AG04450 (cell line): ENCODE measurements at regions not wholly inside any gene's neighbourhood (a gene's known extent, or its start where the extent isn't known, plus 50 kb on each side); places are given as distances from the start of the nearest gene placed in this dataset.

ENCODE experiments used
- CTCF ChIA-PET: fragments of 300-600, 350-600 bp; formaldehyde crosslinking; extraction: SDS; loops from one replicate; lab custom pipeline; 2022; ENCODE audit warnings: antibody characterized with exemption, inconsistent platforms; lab: Charles Lee
- POLR2A ChIA-PET: fragments of 350-600 bp; formaldehyde crosslinking; extraction: SDS; loops from one replicate; lab custom pipeline; 2021; ENCODE audit warnings: antibody characterized with exemption, inconsistent platforms; lab: Yijun Ruan, JAX
- DNase-seq: peaks from one replicate; pipeline ENCODE4 v3.0.0-alpha.2; 2011; ENCODE audit warnings: low read depth, low spot score
- H3K27ac ChIP-seq: one replicate; pipeline ENCODE4 v1.5.1; 2012; ENCODE audit warnings: low read depth, low read length, control low read depth
- H3K27me3 ChIP-seq: one replicate; pipeline ENCODE4 v1.6.0; 2012; ENCODE audit warnings: low read length; ENCODE audit not compliant: control insufficient read depth, insufficient read depth
- H3K4me3 ChIP-seq: 2 replicates; pipeline ENCODE4 v1.5.1; 2011; ENCODE audit warnings: mild to moderate bottlenecking, low read depth, low read length, control low read depth
- H3K9me3 ChIP-seq: 2 replicates; pipeline ENCODE4 v1.5.1; 2012; ENCODE audit warnings: low read length; ENCODE audit not compliant: control insufficient read depth, insufficient read depth
- TF ChIP-seq, protein P1 (sequence below): IDR thresholded peaks from 2 replicates; pipeline ENCODE4 v1.5.1; 2011; ENCODE audit warnings: low read depth, low read length, control low read depth, inconsistent platforms

DNA sequence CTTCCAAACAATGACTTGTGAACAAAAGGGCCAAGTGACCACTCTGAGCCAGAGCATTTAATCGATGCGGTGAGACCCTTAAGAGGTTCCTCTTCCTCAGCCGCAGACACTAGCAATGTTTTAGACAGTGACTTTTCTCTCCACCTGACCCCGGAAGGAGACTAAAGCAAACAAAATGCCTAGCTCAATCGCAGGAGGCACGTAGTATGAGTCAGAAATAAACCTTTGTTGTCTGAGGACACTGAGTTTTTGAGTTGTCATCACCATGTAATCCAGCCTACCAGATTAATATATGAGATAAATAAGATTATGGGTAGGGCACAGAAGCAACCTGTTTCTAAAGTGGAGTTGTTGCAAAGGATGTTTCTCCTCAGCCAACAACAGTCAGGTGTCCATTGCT lies 326.2 kb upstream of the DUSP10 start:
- DNase-seq, result no peak
- ChIA-PET CTCF (no interaction called here), POLR2A (no interaction called here)
- TF ChIP-seq, protein P1, sequence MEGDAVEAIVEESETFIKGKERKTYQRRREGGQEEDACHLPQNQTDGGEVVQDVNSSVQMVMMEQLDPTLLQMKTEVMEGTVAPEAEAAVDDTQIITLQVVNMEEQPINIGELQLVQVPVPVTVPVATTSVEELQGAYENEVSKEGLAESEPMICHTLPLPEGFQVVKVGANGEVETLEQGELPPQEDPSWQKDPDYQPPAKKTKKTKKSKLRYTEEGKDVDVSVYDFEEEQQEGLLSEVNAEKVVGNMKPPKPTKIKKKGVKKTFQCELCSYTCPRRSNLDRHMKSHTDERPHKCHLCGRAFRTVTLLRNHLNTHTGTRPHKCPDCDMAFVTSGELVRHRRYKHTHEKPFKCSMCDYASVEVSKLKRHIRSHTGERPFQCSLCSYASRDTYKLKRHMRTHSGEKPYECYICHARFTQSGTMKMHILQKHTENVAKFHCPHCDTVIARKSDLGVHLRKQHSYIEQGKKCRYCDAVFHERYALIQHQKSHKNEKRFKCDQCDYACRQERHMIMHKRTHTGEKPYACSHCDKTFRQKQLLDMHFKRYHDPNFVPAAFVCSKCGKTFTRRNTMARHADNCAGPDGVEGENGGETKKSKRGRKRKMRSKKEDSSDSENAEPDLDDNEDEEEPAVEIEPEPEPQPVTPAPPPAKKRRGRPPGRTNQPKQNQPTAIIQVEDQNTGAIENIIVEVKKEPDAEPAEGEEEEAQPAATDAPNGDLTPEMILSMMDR, result no peak
- Histone ChIP-seq H3K27ac (no peak overlapping the region), H3K27me3 (no peaks in the 10 kb centered on the region), H3K4me3 (no peak overlapping the region), H3K9me3 (peaks cover 8% of the 10 kb centered on the region)

GRCh38 chr1:222066539-222066938 lies 324.6 kb upstream of the DUSP10 start:
- DNase-seq, result no peak
- ChIA-PET POLR2A (no interaction called here), CTCF (no interaction called here)
- no peak overlapping the region for H3K4me3 ChIP-seq
- no peak overlapping the region for H3K27ac ChIP-seq
- TF ChIP-seq, protein P1, result no peak
- peaks cover 8% of the 10 kb centered on the region for H3K9me3 ChIP-seq
- no peaks in the 10 kb centered on the region for H3K27me3 ChIP-seq

- TF ChIP-seq, protein P1, result no peak
- no peaks in the 10 kb centered on the region for H3K27me3 ChIP-seq
- H3K9me3 ChIP-seq, result peaks cover 8% of the 10 kb centered on the region
- ChIA-PET POLR2A (no interaction called here), CTCF (no interaction called here)
- no peak for DNase-seq
- no peak overlapping the region for H3K4me3 ChIP-seq
- H3K27ac ChIP-seq, result peak overlapping the region; percentile 0
Observed at GRCh38 chr1:222065234-222065633, 323.3 kb upstream of the DUSP10 start.

- POLR2A ChIA-PET, result no interaction called here
- peak overlapping the region; percentile 62 for H3K27ac ChIP-seq
Observed at GRCh38 chr1:222064388-222065211, 322.7 kb upstream of the DUSP10 start.

DNA sequence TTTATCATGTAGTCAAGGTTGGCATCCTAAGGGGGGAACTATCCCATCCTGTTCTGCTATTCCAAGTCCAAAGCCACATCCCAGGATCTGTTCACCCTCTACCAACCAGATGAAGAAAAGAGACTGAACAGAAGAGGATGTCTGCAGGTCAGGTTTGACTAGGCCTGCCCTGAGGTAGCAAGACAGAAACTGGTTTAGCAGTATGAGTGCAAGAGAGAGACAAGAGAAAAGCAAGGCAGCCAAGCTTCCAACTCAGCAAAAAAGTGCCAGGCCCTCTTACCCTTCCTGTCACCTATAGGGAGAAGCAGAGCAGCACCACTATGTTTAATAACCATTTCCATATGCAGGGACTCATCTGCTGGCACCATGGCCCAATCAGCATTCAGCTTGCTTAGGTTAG lies 320.8 kb upstream of the DUSP10 start:
- Histone ChIP-seq H3K27ac (no peak overlapping the region), H3K27me3 (no peaks in the 10 kb centered on the region), H3K9me3 (peaks cover 8% of the 10 kb centered on the region), H3K4me3 (no peak overlapping the region)
- CTCF ChIA-PET, result no interaction called here
- TF ChIP-seq, protein P1, result no peak
- POLR2A ChIA-PET, result no interaction called here
- no peak for DNase-seq

More at GRCh38 chr1:222064388-222065211, 322.7 kb upstream of the DUSP10 start:
- CTCF ChIA-PET, result no interaction called here
- Histone ChIP-seq H3K9me3 (peaks cover 8% of the 10 kb centered on the region), H3K4me3 (no peak overlapping the region), H3K27me3 (no peaks in the 10 kb centered on the region)
- TF ChIP-seq, protein P1, result no peak
- peak; percentile 61 for DNase-seq
